K562 (cell line): ENCODE measurements at regions not wholly inside any gene's neighbourhood (a gene's known extent, or its start where the extent isn't known, plus 50 kb on each side); places are given as distances from the start of the nearest gene placed in this dataset.

Source experiments
- ATAC-seq: fragments of 200-7000 bp; cut with Tn5 transposase; 3 replicates; pipeline ENCODE4 v1.9.1; 2020; ENCODE audit warnings: moderate library complexity
- BruUV-seq: library from RNA; stranded (reverse); fragments of 400-500 nt; replicated peaks from 2 replicates; lab custom pipeline; 2021; lab: Mats Ljungman, UMichigan
- CTCF ChIA-PET: fragments of 300-600 bp; formaldehyde crosslinking; extraction: SDS; loops from one replicate; lab custom pipeline; 2021; ENCODE audit warnings: low intra/inter-chr PET ratio; lab: Yijun Ruan, JAX
- POLR2A ChIA-PET: fragments of 300-600, 350-650 bp; sonication (Branson Sonifier 250); formaldehyde crosslinking; extraction: SDS; loops from one replicate; lab custom pipeline; 2021; ENCODE audit warnings: antibody characterized with exemption, inconsistent platforms; lab: Yijun Ruan, JAX
- DNase-seq, 4 experiments: peaks; one replicate each; pipeline versions ENCODE4 v3.0.0 to v3.0.0-alpha.2; 2011 to 2018; ENCODE audit warnings: low spot score in 3 of 4, mixed read lengths in 3 of 4; ENCODE audit errors: extremely low read depth in 1 of 4
- FAIRE-seq: peaks from 2 replicates; lab custom pipeline; 2011; peaks lifted over from hg19 to GRCh38; lab: Jason Lieb, UNC
- H2AFZ ChIP-seq: 2 replicates; pipeline ENCODE4 v1.6.0; 2011; ENCODE audit warnings: low read depth, low read length, control low read depth, inconsistent platforms
- H3K27ac ChIP-seq: fragments of 200-600 bp; 3 replicates; pipeline ENCODE4 v1.8.0; 2011; ENCODE audit warnings: low read depth, mild to moderate bottlenecking, control low read depth, inconsistent platforms, low read length, moderate library complexity, mixed read lengths; ENCODE audit errors: extremely low read depth
- H3K27me3 ChIP-seq, 2 experiments: fragments of 300-600 bp in 1 of 2; 2 replicates in 1 of 2; 3 replicates in 1 of 2; pipeline versions ENCODE4 v1.6.0 to v1.8.0; 2011; ENCODE audit warnings: inconsistent platforms in 2 of 2, low read length in 2 of 2, mild to moderate bottlenecking in 1 of 2, mixed read lengths in 1 of 2, moderate library complexity in 1 of 2; ENCODE audit not compliant: control insufficient read depth in 2 of 2, insufficient read depth in 2 of 2
- H3K36me3 ChIP-seq: fragments of 300-600 bp; 3 replicates; pipeline ENCODE4 v1.8.0; 2011; ENCODE audit warnings: mild to moderate bottlenecking, low read length, inconsistent platforms; ENCODE audit not compliant: control insufficient read depth, insufficient read depth
- H3K4me1 ChIP-seq, 2 experiments: fragments of 200-600 bp in 1 of 2; replicated peaks in 1 of 2; 2 replicates in 1 of 2; 3 replicates in 1 of 2; pipeline versions ENCODE4 v1.5.1 to v1.8.0; 2011; ENCODE audit warnings: inconsistent platforms in 2 of 2, low read length in 2 of 2, mild to moderate bottlenecking in 1 of 2, mixed read lengths in 1 of 2, moderate library complexity in 1 of 2; ENCODE audit not compliant: control insufficient read depth in 2 of 2, insufficient read depth in 2 of 2
- H3K4me2 ChIP-seq: 2 replicates; pipeline ENCODE4 v1.6.1; 2011; ENCODE audit warnings: low read length, control low read depth, inconsistent platforms, mixed read lengths; ENCODE audit not compliant: insufficient read depth
- H3K4me3 ChIP-seq: fragments of 200-600 bp; sonication (generic), shearing (Covaris generic); 2 replicates; pipeline ENCODE4 v1.5.1; 2016; ENCODE audit warnings: control low read depth, inconsistent platforms
- H3K79me2 ChIP-seq: fragments of 200-600 bp; 3 replicates; pipeline ENCODE4 v1.8.0; 2011; ENCODE audit warnings: low read length, inconsistent platforms; ENCODE audit not compliant: control insufficient read depth, insufficient read depth
- H3K9ac ChIP-seq, 2 experiments: 2 replicates each; pipeline versions ENCODE4 v1.6.0 to v1.6.1; 2011; ENCODE audit warnings: low read depth in 2 of 2, low read length in 2 of 2, control low read depth in 1 of 2, inconsistent platforms in 1 of 2, mild to moderate bottlenecking in 1 of 2, mixed read lengths in 1 of 2; ENCODE audit not compliant: insufficient read depth in 1 of 2
- H3K9me1 ChIP-seq: one replicate; pipeline ENCODE4 v1.6.0; 2011; ENCODE audit warnings: inconsistent platforms, mild to moderate bottlenecking, low read length, moderate library complexity; ENCODE audit not compliant: control insufficient read depth, insufficient read depth
- H3K9me3 ChIP-seq: replicated peaks from 2 replicates; pipeline ENCODE4 v1.5.1; 2011; ENCODE audit warnings: low read depth, low read length, inconsistent platforms; ENCODE audit not compliant: control insufficient read depth, insufficient read depth
- H4K20me1 ChIP-seq: replicated peaks from 2 replicates; pipeline ENCODE4 v1.6.1; 2011; ENCODE audit warnings: low read length, inconsistent platforms, mixed read lengths; ENCODE audit not compliant: control insufficient read depth, insufficient read depth
- CBX2 ChIP-seq: fragments of 200-600 bp; sonication (generic); IDR thresholded peaks from one replicate; pipeline ENCODE4 v1.6.1; 2012; ENCODE audit warnings: mild to moderate bottlenecking, low read length, inconsistent platforms; ENCODE audit not compliant: insufficient read depth, poor library complexity, severe bottlenecking
- CHD2 ChIP-seq: IDR thresholded peaks from 2 replicates; pipeline ENCODE4 v1.6.1; 2011; ENCODE audit warnings: low read depth, low read length
- ETV5 ChIP-seq: sonication (generic); formaldehyde crosslinking; IDR thresholded peaks from 2 replicates; pipeline ENCODE4 v1.4.0; 2020; ENCODE audit warnings: low read depth, mild to moderate bottlenecking, missing genetic modification reagents
- HOMEZ ChIP-seq: fragments of 250-450 bp; sonication (Bioruptor Pico); IDR thresholded peaks from 2 replicates; pipeline ENCODE4 v1.4.0; 2020; ENCODE audit warnings: mild to moderate bottlenecking, moderate library complexity
- KAT2B ChIP-seq: IDR thresholded peaks from one replicate; pipeline ENCODE4 v1.6.1; 2012; ENCODE audit warnings: low read depth, mild to moderate bottlenecking, control low read depth, inconsistent platforms, low read length, moderate library complexity
- SMAD4 ChIP-seq: fragments of 250-450 bp; sonication (Bioruptor Pico); conservative IDR thresholded peaks from 2 replicates; pipeline ENCODE4 v1.8.0; 2021; ENCODE audit warnings: inconsistent platforms, mild to moderate bottlenecking, moderate library complexity
- ZFX ChIP-seq: sonication (generic); formaldehyde crosslinking; IDR thresholded peaks from 2 replicates; pipeline ENCODE4 v1.8.0; 2022; ENCODE audit warnings: mild to moderate bottlenecking, missing genetic modification reagents, moderate library complexity
- ZNF12 ChIP-seq: sonication (generic); formaldehyde crosslinking; IDR thresholded peaks from 2 replicates; pipeline ENCODE4 v1.4.0; 2020; ENCODE audit warnings: mild to moderate bottlenecking, missing genetic modification reagents
- ZNF224 ChIP-seq: sonication (generic); formaldehyde crosslinking; IDR thresholded peaks from 2 replicates; pipeline ENCODE4 v1.8.0; 2022; ENCODE audit warnings: mild to moderate bottlenecking, missing genetic modification reagents
- ZNF561 ChIP-seq: fragments of 450-650 bp; formaldehyde crosslinking; conservative IDR thresholded peaks from 2 replicates; pipeline ENCODE4 v1.4.0; 2020; ENCODE audit warnings: mild to moderate bottlenecking, moderate library complexity
- in situ Hi-C: fragments of 300-500 bp; cut with MboI; formaldehyde crosslinking; loops from 4 replicates; pipeline ENCODE4 v1.15.0; 2018; ENCODE audit warnings: inconsistent platforms, mixed read lengths
- intact Hi-C: fragments of 100-400 bp; cut with micrococcal nuclease; formaldehyde crosslinking; loops from 2 replicates; pipeline ENCODE4 v1.14.2; 2022
- TF ChIP-seq, protein P1 (sequence below), 2 experiments: fragments of 200-800 bp in 1 of 2; sonication (Bioruptor generic) in 1 of 2; sonication (generic) in 1 of 2; formaldehyde crosslinking in 1 of 2; IDR thresholded peaks in 1 of 2; conservative IDR thresholded peaks in 1 of 2; 2 replicates each; pipeline versions ENCODE4 v1.5.0 to v1.6.1; 2016 to 2020; ENCODE audit warnings: missing compliant biosample characterization in 1 of 2, missing genetic modification characterization in 1 of 2, missing genetic modification reagents in 1 of 2
- TF ChIP-seq, protein P2 (sequence below): IDR thresholded peaks from 2 replicates; pipeline ENCODE4 v1.6.1; 2016; ENCODE audit warnings: missing genetic modification characterization, missing compliant biosample characterization

GRCh38 chr12:58184212-58184611 is 242.8 kb downstream of the ATP23 start:
- ATAC-seq: no peak
- TF ChIP-seq CBX2 (no peak), ZFX (CRISPR knock-in tag) (no peak), SMAD4 (no peak), ZNF224 (CRISPR knock-in tag) (no peak), HOMEZ (no peak), CHD2 (no peak), ETV5 (CRISPR knock-in tag) (no peak), ZNF12 (CRISPR knock-in tag) (no peak), KAT2B (no peak), ZNF561 (CRISPR knock-in tag) (no peak)
- TF ChIP-seq, protein P1, sequence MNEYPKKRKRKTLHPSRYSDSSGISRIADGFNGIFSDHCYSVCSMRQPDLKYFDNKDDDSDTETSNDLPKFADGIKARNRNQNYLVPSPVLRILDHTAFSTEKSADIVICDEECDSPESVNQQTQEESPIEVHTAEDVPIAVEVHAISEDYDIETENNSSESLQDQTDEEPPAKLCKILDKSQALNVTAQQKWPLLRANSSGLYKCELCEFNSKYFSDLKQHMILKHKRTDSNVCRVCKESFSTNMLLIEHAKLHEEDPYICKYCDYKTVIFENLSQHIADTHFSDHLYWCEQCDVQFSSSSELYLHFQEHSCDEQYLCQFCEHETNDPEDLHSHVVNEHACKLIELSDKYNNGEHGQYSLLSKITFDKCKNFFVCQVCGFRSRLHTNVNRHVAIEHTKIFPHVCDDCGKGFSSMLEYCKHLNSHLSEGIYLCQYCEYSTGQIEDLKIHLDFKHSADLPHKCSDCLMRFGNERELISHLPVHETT (CRISPR knock-in tag; conservative IDR thresholded peaks at IDR 0.05 in 1 of 2, IDR thresholded peaks at IDR 0.05 in 1 of 2): no peak
- TF ChIP-seq, protein P2, sequence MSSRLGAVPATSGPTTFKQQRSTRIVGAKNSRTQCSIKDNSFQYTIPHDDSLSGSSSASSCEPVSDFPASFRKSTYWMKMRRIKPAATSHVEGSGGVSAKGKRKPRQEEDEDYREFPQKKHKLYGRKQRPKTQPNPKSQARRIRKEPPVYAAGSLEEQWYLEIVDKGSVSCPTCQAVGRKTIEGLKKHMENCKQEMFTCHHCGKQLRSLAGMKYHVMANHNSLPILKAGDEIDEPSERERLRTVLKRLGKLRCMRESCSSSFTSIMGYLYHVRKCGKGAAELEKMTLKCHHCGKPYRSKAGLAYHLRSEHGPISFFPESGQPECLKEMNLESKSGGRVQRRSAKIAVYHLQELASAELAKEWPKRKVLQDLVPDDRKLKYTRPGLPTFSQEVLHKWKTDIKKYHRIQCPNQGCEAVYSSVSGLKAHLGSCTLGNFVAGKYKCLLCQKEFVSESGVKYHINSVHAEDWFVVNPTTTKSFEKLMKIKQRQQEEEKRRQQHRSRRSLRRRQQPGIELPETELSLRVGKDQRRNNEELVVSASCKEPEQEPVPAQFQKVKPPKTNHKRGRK (tag): no peak
- TF ChIP-seq, all 486 proteins: peak for 0
- Histone ChIP-seq H2AFZ (no peak overlapping the region), H3K27ac (no peak overlapping the region), H3K9me3 (no peaks in the 10 kb centered on the region), H3K27me3 (no peaks in the 10 kb centered on the region), H3K4me2 (no peak overlapping the region), H3K9ac (no peak overlapping the region), H3K4me1 (no peaks in the 10 kb centered on the region), H3K4me3 (no peak overlapping the region), H3K79me2 (no peaks in the 10 kb centered on the region), H3K9me1 (no peaks in the 10 kb centered on the region), H3K36me3 (no peaks in the 10 kb centered on the region), H4K20me1 (no peaks in the 10 kb centered on the region)
- CTCF ChIA-PET: no interaction called here
- DNase-seq: no peak
- intact Hi-C loops (no loop called here), in situ Hi-C loops (no loop called here)
- FAIRE-seq: no peak
- no TSS peak for BruUV-seq
- POLR2A ChIA-PET: interaction anchor here (0.6 kb wide), 1 partner anchor 88 kb away, joined by 3 read pairs; no protein-coding TSS in a partner anchor
